ENCODE measurements at regions not wholly inside any gene's neighbourhood (a gene's known extent, or its start where the extent isn't known, plus 50 kb on each side); places are given as distances from the start of the nearest gene placed in this dataset.

GRCh38 chr3:56899851-56900250 is 98.1 kb upstream of the ARHGEF3 start:
- Histone ChIP-seq H3K4me3 (ENCODE audit: low read depth, low read length) (no peak overlapping the region), H3K36me3 (no peaks in the 10 kb centered on the region), H3K27me3 (no peaks in the 10 kb centered on the region), H3K4me1 (no peaks in the 10 kb centered on the region), H3K9me3 (no peaks in the 10 kb centered on the region)
- TF ChIP-seq, protein P1, sequence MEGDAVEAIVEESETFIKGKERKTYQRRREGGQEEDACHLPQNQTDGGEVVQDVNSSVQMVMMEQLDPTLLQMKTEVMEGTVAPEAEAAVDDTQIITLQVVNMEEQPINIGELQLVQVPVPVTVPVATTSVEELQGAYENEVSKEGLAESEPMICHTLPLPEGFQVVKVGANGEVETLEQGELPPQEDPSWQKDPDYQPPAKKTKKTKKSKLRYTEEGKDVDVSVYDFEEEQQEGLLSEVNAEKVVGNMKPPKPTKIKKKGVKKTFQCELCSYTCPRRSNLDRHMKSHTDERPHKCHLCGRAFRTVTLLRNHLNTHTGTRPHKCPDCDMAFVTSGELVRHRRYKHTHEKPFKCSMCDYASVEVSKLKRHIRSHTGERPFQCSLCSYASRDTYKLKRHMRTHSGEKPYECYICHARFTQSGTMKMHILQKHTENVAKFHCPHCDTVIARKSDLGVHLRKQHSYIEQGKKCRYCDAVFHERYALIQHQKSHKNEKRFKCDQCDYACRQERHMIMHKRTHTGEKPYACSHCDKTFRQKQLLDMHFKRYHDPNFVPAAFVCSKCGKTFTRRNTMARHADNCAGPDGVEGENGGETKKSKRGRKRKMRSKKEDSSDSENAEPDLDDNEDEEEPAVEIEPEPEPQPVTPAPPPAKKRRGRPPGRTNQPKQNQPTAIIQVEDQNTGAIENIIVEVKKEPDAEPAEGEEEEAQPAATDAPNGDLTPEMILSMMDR (IDR thresholded peaks at IDR 0.05; ENCODE audit: low read depth, low read length): no peak
- DNase-seq: no peak

DNA sequence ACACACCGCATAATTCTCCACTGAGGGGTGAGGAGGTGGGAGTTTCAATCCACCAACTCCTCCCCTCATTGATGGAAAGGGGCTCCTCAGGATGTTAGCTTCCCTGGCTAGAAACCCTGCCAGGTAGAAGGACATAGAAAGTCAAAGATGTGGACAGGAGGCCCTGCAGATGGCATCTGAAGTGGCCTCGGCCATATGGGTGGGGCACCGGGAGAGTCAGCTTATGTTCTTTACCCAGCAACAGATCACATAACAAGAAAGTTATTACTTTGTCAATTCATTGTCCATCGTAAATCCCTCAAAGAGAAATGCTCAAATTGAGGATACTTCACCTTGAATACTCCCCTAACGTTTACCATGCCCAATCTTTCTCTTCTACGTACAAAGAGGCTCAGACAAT is 97.3 kb upstream of the ARHGEF3 start:
- TF ChIP-seq, protein P1 (IDR thresholded peaks at IDR 0.05; ENCODE audit: low read depth, low read length): no peak
- DNase-seq: no peak

DNA sequence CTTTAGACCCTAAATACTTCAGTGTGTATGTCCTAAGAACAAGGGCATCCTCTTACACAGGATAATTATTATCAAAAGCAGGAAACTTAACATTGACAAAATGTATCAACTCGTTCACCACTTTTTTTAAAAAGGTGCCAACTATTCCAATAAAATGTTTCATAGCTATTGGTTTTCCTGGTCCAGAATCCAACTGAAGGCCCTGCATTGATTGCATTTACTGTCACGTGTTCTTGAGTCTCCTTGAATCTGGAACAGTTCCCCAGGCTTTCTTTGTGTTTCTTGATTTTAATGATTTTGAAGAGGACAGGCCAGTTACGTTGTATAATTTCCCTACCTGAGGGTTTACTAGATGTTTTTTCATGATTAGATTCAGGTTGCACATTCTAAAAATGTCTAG is 94.6 kb upstream of the ARHGEF3 start:
- H3K4me1 ChIP-seq: no peaks in the 10 kb centered on the region
- TF ChIP-seq, protein P1 (IDR thresholded peaks at IDR 0.05; ENCODE audit: low read depth, low read length): no peak
- H3K9me3 ChIP-seq: no peaks in the 10 kb centered on the region
- no peak overlapping the region for H3K4me3 ChIP-seq (ENCODE audit: low read depth, low read length)
- H3K27me3 ChIP-seq: no peaks in the 10 kb centered on the region
- no peaks in the 10 kb centered on the region for H3K36me3 ChIP-seq
- DNase-seq: no peak

More for the DNA sequence above, 97.3 kb upstream of the ARHGEF3 start:
- H3K4me3 ChIP-seq (ENCODE audit: low read depth, low read length): no peak overlapping the region
- H3K4me1 ChIP-seq: no peaks in the 10 kb centered on the region
- no peaks in the 10 kb centered on the region for H3K9me3 ChIP-seq
- no peaks in the 10 kb centered on the region for H3K27me3 ChIP-seq
- no peaks in the 10 kb centered on the region for H3K36me3 ChIP-seq

DNA sequence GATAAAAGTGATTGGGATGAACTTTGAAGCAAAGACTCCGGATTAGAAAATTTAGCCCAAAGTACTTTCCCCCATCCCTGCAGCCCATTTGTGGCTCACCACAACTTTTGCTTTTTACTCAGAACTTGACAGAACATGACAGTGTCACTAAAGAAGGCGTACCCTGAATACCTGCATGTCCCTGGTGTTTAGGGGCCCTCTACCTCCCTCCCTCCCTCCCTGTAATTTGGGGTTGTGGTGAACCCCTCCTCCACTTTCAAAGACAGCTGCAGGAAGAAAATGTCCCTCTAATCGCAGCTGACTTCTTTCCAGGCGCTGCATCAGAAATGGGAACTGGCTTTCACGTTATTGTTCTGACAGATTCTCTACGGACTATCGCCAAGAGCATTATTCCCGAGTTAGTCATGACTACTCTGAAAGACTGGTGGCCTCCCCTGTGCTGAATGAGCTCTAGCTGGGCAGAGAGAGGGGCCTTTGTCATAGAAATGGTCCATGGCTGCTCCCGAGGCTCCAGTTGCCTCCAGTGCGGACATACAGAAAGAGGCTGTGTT is 93.2 kb upstream of the ARHGEF3 start:
- H3K9me3 ChIP-seq: no peaks in the 10 kb centered on the region
- no peaks in the 10 kb centered on the region for H3K4me1 ChIP-seq
- TF ChIP-seq, protein P1 (IDR thresholded peaks at IDR 0.05; ENCODE audit: low read depth, low read length): no peak
- DNase-seq: no peak
- no peak overlapping the region for H3K4me3 ChIP-seq (ENCODE audit: low read depth, low read length)
- no peaks in the 10 kb centered on the region for H3K36me3 ChIP-seq
- H3K27me3 ChIP-seq: no peaks in the 10 kb centered on the region

DNA sequence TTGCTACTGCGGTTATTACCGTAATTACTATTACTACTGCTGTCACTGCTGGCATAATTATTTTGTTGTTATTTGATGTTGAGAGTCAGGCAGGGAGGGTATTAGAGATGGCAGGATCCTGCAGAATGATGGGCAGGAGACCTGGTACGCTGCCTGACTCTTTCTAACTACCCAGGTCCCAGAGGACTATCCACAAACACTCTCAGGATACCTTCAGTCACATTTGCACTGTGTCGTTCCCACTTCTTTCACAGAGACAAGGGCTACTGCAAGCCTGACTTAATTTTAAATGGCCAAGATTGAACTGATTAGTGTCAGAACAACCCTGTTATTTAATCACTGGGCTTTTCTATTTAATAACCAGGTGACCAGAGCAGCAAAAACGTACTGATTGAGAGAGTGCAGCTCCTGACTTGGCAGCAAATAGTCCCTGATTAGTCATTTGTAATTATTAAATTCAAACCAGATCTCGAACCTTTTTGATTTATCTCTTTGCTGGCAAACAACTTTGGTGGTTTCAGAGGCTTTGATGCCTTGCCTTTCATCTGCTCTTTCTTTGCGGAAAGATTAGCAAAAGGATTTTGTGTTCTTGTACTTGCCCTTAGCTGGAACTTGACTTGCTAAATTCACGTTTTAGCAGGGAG is 88.8 kb upstream of the ARHGEF3 start:
- DNase-seq: peak; percentile 61
- no peaks in the 10 kb centered on the region for H3K9me3 ChIP-seq
- no peaks in the 10 kb centered on the region for H3K27me3 ChIP-seq
- no peaks in the 10 kb centered on the region for H3K36me3 ChIP-seq
- TF ChIP-seq, protein P1 (IDR thresholded peaks at IDR 0.05; ENCODE audit: low read depth, low read length): no peak
- no peak overlapping the region for H3K4me3 ChIP-seq (ENCODE audit: low read depth, low read length)
- H3K4me1 ChIP-seq: no peaks in the 10 kb centered on the region

- H3K9me3 ChIP-seq: no peaks in the 10 kb centered on the region
- H3K4me1 ChIP-seq: no peaks in the 10 kb centered on the region
- H3K4me3 ChIP-seq (ENCODE audit: low read depth, low read length): no peak overlapping the region
- peak; percentile 15 for DNase-seq
- TF ChIP-seq, protein P1 (IDR thresholded peaks at IDR 0.05; ENCODE audit: low read depth, low read length): no peak
- no peaks in the 10 kb centered on the region for H3K36me3 ChIP-seq
- H3K27me3 ChIP-seq: no peaks in the 10 kb centered on the region
Observed at GRCh38 chr3:56889131-56889530, 87.4 kb upstream of the ARHGEF3 start.
